Chondrocyte (in vitro differentiated cells): ENCODE measurements at regions not wholly inside any gene's neighbourhood (a gene's known extent, or its start where the extent isn't known, plus 50 kb on each side); places are given as distances from the start of the nearest gene placed in this dataset.

Experiments
- DNase-seq: peaks from one replicate; pipeline ENCODE4 v3.0.0; 2021; ENCODE audit warnings: mixed read lengths, low spot score
- H3K27ac Mint-ChIP-seq: one replicate; pipeline ENCODE4 v1.8.0; 2021; ENCODE audit warnings: mild to moderate bottlenecking, moderate library complexity, mixed read lengths; ENCODE audit not compliant: unreplicated experiment
- H3K27me3 Mint-ChIP-seq: 2 replicates; pipeline ENCODE4 v1.8.0; 2021; ENCODE audit warnings: low read depth, mixed read lengths
- H3K36me3 Mint-ChIP-seq: 2 replicates; pipeline ENCODE4 v1.8.0; 2021; ENCODE audit warnings: low read depth, mixed read lengths
- H3K4me1 Mint-ChIP-seq: 2 replicates; pipeline ENCODE4 v1.8.0; 2021; ENCODE audit warnings: low read depth, mild to moderate bottlenecking, mixed read lengths
- H3K4me3 Mint-ChIP-seq: one replicate; pipeline ENCODE4 v1.8.0; 2021; ENCODE audit warnings: mild to moderate bottlenecking, moderate library complexity, mixed read lengths; ENCODE audit not compliant: unreplicated experiment
- H3K9me3 Mint-ChIP-seq: 2 replicates; pipeline ENCODE4 v1.8.0; 2021; ENCODE audit warnings: low read depth, mixed read lengths
- CTCF ChIP-seq: fragments of 200-600 bp; sonication (generic); IDR thresholded peaks from 2 replicates; pipeline ENCODE4 v1.5.0; 2021; ENCODE audit warnings: antibody characterized with exemption, mild to moderate bottlenecking, moderate library complexity

GRCh38 chr12:109648521-109648920 is 65.1 kb upstream of the FAM222A start:
- Mint-ChIP-seq H3K4me3 (no peak overlapping the region), H3K9me3 (no peaks in the 10 kb centered on the region), H3K27me3 (peaks cover 50% of the 10 kb centered on the region), H3K27ac (no peak overlapping the region), H3K4me1 (no peaks in the 10 kb centered on the region), H3K36me3 (no peaks in the 10 kb centered on the region)
- DNase-seq = no peak
- TF ChIP-seq CTCF = no peak

- no peak for DNase-seq
- Mint-ChIP-seq H3K9me3 (no peaks in the 10 kb centered on the region), H3K27ac (no peak overlapping the region), H3K4me3 (no peak overlapping the region), H3K4me1 (no peaks in the 10 kb centered on the region), H3K27me3 (peaks cover 54% of the 10 kb centered on the region), H3K36me3 (no peaks in the 10 kb centered on the region)
- no peak for TF ChIP-seq CTCF
Measured at GRCh38 chr12:109650808-109651207, 62.8 kb upstream of the FAM222A start.

GRCh38 chr12:109651596-109651995 is 62.0 kb upstream of the FAM222A start:
- no peaks in the 10 kb centered on the region for H3K9me3 Mint-ChIP-seq
- no peaks in the 10 kb centered on the region for H3K36me3 Mint-ChIP-seq
- H3K27me3 Mint-ChIP-seq = peaks cover 46% of the 10 kb centered on the region
- no peak overlapping the region for H3K4me3 Mint-ChIP-seq
- no peak overlapping the region for H3K27ac Mint-ChIP-seq
- TF ChIP-seq CTCF = no peak
- no peak for DNase-seq
- H3K4me1 Mint-ChIP-seq = no peaks in the 10 kb centered on the region

- no peak for DNase-seq
- no peaks in the 10 kb centered on the region for H3K9me3 Mint-ChIP-seq
- no peak overlapping the region for H3K27ac Mint-ChIP-seq
- H3K4me3 Mint-ChIP-seq = no peak overlapping the region
- TF ChIP-seq CTCF = no peak
- H3K4me1 Mint-ChIP-seq = no peaks in the 10 kb centered on the region
- H3K27me3 Mint-ChIP-seq = peaks cover 42% of the 10 kb centered on the region
- no peaks in the 10 kb centered on the region for H3K36me3 Mint-ChIP-seq
Measured at GRCh38 chr12:109652233-109652976, 61.2 kb upstream of the FAM222A start.

- H3K36me3 Mint-ChIP-seq = no peaks in the 10 kb centered on the region
- peaks cover 43% of the 10 kb centered on the region for H3K27me3 Mint-ChIP-seq
- H3K27ac Mint-ChIP-seq = no peak overlapping the region
- no peak for DNase-seq
- H3K4me1 Mint-ChIP-seq = no peaks in the 10 kb centered on the region
- no peak overlapping the region for H3K4me3 Mint-ChIP-seq
- no peaks in the 10 kb centered on the region for H3K9me3 Mint-ChIP-seq
- no peak for TF ChIP-seq CTCF
Measured at GRCh38 chr12:109652977-109653264, 60.7 kb upstream of the FAM222A start.
